ENCODE measurements at regions not wholly inside any gene's neighbourhood (a gene's known extent, or its start where the extent isn't known, plus 50 kb on each side); places are given as distances from the start of the nearest gene placed in this dataset.
"Not testable (repeated sequence)": the region's sequence is repeated elsewhere in the genome, so short reads cannot be mapped to it uniquely, and the experiment has no call there.

DNA sequence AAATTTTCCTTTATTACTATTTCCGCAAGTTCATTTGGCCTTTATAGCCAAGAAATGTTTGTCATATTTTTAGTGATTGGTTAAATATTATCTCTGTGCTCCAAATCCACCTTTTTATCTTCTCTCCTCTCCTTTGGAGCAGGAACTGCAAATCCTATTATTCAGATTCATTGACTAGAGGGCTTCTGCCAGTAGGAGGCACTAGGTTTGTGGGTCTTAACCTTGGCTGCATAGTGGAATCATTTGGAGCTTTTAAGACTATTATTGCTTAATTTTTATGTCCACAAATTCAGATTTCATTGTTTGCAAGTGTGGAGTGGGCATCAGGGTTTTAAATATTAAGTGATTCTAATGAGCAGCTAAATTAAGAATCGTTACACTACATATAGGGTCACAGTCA lies 75.3 kb upstream of the SYT10 start:
- intact Hi-C loops (cut with DNase I): no loop called here
- DNase-seq: no peak

DNA sequence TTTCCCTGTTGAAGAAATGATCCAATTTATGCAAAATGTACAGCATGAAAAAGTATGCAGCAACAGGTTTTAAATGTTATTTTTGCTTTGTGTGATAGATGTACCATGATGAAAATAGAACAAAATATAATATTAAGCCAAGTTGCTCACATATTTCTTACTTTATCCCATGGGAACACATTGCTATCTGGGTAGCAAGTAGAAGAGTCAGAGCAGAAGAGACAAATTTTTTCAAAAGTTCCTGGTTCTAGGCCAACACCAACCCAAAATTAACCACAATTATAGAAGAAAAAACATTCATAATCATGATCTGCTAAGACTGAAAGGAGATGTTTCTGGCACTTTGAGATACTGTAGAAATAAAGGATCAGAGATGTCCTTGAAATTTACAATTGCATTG lies 79.9 kb upstream of the SYT10 start:
- DNase-seq: no peak
- intact Hi-C loops (cut with DNase I): no loop called here

DNA sequence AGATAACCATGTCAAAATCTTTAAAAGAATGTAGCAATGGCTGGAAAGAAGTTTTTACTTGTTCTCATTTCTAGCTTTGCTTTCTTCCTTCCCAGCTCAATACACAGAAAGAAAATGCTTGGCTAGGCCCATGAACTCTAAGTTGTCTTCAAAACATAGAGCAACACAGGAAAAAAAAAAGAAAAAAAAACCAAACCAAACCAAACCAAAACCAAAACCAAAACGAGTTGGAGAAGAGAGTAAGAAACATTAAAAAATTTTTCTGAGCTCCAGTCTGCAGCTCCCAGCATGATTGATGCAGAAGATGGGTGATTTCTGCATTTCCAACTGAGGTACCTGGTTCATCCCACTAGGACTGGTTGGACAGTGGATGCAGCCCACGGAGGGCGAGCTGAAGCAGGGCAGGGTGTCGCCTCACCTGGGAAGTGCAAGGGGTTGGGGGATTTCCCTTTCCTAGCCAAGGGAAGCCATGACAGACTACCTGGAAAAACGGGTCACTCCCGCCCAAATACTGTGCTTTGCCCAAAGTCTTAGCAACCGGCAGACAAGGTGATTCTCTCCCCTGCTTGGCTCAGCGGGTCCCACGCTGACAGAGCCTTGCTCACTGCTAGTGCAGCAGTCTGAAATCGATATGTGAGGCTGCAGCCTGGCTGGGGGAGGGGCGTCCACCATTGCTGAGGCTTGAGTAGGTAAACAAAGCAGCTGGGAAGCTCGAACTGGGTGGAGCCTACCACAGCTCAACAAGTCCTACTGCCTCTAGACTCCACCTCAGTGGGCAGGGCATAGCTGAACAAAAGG lies 81.1 kb upstream of the SYT10 start:
- peak in 2 of 10 donors; percentile 40 to 63 for DNase-seq

DNA sequence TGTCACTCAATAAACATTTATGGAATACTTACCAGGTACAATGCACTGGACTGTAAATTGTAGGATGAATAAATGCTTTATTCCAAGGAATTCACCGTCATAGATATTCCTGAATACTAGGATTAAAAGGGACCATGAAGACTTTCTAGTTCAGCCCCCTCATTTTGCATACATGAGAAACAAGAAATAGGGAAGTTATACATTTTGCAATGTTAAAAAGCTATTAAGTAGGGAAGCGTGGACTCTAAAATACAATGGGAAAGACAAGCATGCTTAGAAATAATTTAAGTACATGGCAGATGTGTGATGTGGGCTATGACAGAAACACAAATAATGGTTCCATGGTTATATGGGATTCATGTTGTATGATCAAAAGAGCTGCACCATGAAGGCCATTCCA lies 89.4 kb upstream of the SYT10 start:
- DNase-seq: no peak
- intact Hi-C loops (cut with DNase I): no loop called here

More for the DNA sequence above, 81.1 kb upstream of the SYT10 start:
- intact Hi-C loops (cut with DNase I): not testable (repeated sequence)

DNA sequence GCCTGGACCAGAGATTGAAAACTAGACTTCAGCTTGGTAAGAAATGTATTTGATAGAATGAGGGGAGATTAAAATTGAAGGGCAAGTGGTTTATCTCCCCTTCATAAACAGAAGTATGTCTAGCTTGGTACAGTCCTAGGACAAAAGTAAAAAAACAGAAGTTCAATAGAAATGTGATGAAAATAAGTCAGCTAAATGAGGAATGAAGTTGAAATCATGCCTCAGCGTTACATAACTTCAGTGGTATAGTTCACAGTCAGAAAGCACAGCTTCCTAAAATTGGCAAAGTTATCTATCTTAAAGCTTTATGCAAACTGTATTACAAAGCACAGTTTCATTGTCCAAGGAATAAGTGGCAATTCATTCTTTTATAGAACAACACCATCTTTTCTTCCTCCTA lies 90.2 kb upstream of the SYT10 start:
- no peak for DNase-seq
- intact Hi-C loops (cut with DNase I): no loop called here

DNA sequence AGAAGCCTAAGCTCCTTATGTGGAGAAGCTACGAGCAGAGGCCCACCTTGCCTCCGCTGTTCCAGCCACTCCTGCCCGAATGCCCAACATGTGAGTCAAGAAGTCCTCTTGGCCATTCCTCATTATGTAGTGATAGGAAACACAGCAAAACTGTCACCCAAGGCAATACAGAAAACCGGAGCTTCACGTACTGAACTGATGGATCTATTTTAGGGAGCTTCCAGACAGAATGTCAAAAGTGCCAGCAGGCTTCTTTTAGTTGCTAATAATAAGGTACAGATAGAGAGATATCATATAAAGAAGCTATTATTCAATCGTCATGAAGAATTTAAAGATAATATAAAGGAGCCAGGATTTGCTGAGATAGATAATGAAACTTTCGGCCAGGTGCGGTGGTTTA lies 91.6 kb upstream of the SYT10 start:
- DNase-seq: no peak
- intact Hi-C loops (cut with DNase I): no loop called here

DNA sequence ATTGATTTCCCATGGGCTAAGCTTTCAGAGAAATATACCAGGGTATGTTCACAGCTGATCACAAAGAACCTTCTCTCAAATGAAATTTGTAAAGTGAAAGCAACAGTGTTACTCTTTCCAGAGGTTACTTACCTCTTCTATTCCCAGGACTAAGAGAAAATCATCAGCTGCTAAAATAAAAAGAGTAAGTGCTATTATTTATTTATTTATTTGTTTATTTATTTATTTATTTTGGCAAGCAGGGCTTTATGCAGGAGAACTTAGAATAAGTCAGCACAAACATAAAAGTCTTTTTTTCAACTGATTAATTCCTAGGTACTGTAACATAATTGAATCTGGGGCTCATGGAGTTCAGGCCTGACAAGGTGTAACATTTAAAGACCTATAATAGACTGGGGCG lies 93.9 kb upstream of the SYT10 start:
- intact Hi-C loops (cut with DNase I): no loop called here
- DNase-seq: no peak

DNA sequence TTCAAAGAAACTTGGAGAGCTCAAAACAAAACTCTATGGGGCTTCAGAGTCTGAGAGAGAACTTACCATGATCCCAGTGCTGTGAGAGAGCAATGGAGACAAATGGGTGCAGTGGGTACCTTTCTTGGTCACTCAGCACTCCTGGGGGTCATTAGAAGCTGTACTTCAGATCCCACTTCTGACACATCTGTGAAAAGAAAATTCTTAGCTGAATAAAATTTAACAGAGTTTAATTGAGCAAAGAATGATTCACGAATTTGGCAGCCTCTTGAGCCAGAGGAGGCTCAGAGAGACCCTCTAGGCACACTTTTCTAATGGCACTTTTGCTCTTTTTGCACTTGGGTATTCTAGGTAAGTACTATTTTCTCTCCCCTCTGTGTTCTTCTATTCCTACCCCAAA lies 96.8 kb upstream of the SYT10 start:
- intact Hi-C loops (cut with DNase I): no loop called here
- DNase-seq: no peak

DNA sequence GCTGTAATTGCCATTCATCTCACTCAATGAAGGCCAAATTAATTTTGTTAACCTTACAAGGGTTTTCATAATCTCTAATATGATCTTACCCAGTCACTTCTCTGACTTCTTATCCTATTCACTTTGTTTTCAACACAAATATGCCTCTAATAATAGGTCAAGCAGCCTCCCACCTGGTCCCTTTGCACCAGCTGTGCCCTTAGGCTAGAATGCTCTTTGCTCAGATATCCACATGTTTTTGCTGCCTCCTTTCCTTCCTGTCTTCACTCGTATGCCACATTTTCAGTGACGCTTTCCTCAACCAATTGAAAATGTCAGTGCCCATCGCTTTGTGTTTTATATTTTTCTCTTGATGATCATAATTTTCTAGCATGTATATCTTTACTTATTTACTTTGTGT lies 106.4 kb upstream of the SYT10 start:
- intact Hi-C loops (cut with DNase I): no loop called here
- DNase-seq: no peak

DNA sequence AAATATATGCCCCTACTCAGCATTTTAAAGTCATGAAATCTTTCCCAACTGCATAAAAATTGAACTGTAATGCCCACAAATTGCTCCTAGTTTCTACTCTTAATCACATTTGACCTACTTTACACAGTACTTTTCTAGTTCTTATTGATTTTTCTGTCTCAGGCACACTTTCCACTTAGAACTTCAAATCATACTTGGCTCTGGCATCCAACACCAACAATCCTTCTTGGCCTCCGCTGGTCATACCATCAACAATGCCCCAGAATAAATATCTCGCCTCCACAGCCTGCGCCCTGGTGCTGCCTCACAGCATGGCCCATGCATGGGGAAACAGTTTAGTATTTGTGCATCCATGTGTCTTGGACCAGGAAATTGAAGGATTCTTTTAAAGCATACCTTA lies 107.5 kb upstream of the SYT10 start:
- DNase-seq: peak in 1 of 10 donors; percentile 52
- intact Hi-C loops (cut with DNase I): no loop called here

DNA sequence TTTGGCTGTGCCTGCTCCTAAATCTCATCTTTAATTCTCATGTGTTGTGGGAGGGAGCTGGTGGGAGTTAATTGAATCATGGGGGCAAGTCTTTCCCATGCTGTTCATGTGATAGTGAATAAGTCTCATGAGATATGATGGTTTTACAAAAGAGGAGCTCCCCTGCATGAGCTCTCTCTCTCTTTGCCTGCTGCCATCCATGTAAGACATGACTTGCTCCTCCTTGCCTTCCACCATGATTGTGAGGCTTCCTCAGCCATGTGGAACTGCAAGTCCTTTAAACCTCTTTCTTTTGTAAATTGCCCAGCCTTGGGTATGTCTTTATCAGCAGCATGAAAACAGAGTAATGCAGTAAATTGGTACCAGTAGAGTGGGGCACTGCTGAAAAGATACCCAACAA lies 110.6 kb upstream of the SYT10 start:
- DNase-seq; intact Hi-C loops (cut with DNase I): not testable (repeated sequence)

DNA sequence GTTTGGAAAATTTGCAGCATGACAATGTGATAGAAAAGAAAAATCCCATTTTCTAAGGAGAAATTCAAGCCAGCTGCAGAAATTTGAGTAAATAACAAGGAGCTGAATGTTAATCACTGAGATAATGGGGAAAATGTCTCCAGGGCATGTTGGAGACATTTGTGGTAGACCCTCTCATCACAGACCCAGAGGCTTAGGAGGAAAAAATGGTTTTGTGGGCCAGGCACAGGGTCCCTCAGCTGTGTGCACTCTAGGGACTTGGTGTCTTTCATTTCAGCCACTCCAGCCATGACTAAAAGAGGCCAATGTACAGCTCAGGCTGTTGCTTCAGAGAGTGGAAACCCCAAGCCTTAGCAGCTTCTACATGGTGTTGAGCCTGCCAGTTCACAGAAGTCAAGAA lies 111.4 kb upstream of the SYT10 start:
- intact Hi-C loops (cut with DNase I): no loop called here
- DNase-seq: no peak

DNA sequence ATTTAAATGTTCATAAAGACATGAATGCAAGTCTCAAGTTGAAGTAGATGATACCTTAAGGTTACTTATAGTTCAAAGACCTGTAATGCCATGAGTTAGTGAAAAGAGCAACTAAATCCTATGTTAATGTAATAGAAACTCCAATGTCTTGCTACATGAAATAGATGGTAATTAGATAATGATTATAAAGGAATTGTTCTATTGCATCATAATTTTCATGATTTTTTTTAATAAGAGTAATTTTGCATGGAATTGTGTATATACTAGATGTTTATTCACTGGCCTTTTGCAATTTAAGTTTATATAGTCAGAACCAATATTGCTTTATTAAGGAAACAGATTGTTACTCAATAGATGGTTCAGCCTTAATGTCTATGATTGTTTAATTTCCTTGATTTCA lies 115.5 kb upstream of the SYT10 start:
- no peak for DNase-seq
- intact Hi-C loops (cut with DNase I): no loop called here

DNA sequence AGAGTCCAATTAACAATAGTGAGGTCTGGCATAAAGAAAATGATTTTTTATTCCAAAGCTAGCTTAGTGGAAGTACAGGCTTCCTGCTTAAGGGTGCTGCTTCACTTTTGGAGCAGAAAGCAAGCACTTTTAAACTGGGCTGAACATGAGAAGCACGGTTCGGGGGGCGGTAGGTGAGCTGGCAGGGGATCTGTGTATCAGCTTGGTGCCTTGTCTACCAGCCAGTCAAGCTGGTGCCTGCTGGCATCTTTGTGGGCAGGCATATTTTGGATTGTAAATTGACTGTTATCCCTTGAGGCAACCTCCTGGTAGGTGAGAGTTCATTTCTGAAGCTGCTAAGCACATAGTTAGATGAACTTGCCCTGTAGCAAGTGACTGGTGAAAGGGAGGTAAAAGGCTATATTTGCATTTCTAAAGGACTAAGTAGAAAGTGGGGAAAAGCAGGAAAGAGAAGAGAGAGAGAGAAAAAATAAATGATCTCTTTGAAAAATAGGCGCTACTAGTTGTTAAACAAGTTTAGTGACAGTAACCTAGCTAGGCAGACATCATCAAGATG lies 121.1 kb upstream of the SYT10 start:
- intact Hi-C loops (cut with DNase I): loop anchor here (5.0 kb wide), 1 partner anchor 52 kb away; no protein-coding TSS in a partner anchor
- peak in 1 of 10 donors; percentile 59 for DNase-seq

DNA sequence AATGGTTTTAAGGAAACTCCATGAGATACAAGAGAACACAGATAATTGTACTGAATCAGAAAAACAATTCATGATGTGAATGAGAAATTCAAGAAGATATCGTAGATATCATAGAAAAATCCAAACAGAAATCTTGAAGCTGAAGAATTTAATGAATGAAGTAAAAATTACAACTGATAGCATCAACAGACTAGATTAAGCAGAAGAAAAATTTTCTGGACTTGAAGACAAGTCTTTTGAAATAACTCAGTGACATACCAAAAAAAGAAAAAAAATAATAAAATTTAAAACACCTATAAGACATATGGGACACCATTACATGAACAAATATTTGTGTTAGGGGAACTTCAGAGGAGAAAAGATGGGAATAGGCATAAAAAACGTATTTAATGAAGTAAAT lies 122.8 kb upstream of the SYT10 start:
- DNase-seq: no peak
- intact Hi-C loops (cut with DNase I): loop anchor here (5.0 kb wide), 1 partner anchor 50 kb away; no protein-coding TSS in a partner anchor

DNA sequence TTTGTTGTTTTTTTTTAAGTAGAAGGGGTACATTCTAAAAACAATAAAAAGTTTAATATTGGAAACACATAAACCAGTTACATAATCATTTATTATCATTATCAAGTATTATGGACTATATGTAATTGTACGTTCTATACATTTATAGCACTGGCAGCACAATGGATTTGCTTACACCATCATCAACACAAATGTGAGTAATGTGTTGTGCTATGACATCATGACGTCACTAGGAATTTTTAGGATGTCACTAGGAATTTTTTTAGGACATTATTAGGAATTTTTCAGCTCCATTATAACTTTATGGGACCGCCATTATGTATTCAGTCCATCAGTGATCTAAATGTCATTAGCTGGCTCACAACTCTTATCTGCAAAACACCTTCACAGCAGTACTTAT lies 126.8 kb upstream of the SYT10 start:
- DNase-seq: no peak
- intact Hi-C loops (cut with DNase I): no loop called here

DNA sequence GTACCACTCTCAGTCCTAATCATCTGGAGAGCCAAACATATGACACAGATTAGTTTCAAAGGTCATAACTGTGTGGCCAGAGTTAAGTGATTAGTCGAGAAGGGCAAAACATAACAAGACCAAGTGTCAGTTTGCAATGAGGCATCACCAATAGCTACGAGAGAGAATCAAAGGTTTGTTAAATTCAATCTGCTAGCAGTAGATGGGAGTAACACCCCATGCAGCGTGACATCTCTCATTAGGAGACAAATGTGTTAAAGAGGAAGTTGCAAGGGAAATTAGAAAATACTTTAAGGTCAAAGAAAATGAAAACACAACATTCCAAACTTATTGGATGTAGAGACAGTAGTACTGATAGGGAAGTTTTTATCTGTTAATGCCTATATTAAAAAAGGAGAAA lies 135.7 kb upstream of the SYT10 start:
- intact Hi-C loops (cut with DNase I): no loop called here
- DNase-seq: no peak

DNA sequence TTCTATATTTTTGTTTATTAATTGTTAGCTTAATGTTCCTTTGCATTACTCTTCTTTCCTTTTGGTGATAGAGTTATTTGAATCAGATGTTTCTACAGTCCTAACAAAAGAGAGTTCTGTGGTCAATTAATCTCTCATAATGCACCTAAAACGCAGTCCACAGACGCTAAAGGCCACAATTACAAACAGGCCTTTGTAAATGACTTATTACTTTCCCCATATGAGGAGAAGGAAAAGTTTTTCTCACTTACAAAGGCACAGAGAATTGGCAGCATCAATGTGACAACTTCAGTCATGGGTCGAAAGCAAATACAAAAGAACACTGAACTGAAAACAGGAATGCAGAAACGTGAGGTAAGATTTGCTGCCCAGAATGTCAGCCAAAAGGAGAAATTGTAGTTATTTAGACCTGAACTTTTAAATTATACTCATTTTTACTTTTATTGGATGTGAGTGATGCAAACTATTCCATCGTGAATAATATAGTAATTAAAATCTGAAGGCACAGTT lies 142.0 kb upstream of the SYT10 start:
- intact Hi-C loops (cut with DNase I): no loop called here
- no peak for DNase-seq

DNA sequence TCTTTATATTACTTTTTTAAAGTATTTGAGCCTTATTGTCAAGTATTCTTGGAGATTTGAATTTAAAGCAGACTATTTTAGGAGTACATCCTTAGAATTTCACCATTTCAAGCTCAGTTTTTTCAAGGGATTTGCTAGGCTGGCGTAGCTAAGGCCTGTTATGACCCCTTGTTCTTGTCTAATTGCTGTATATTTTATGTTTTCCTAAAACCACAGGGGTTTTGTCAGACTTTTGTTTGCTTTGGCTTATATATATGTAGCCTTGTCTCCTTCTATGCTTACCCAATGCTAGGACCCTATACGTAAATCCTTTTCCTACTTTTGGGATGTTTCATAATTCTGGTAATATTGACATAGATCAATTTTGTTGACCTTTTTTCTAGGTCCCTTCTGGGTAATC lies 147.0 kb upstream of the SYT10 start:
- intact Hi-C loops (cut with DNase I): no loop called here

DNA sequence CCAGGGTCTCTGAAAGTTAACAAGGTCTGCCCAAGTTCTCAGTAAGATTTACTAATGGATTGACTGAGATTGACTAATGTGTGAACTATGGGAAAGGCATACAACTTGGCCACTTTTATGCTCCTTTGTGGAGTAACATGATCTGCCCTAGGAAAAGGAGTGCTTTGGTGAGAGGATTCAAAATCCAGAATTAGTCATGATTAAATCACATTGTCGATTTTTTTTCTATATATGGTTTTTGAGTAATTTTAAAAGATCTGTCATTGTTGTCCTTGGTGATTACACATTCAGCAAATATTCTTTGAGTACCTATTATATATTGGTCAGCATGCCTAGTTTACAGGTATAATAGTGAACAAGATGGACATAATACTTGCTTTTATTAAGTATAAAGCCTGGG lies 147.7 kb upstream of the SYT10 start:
- no peak for DNase-seq
- intact Hi-C loops (cut with DNase I): no loop called here

More for the DNA sequence above, 147.0 kb upstream of the SYT10 start:
- DNase-seq: no peak

DNA sequence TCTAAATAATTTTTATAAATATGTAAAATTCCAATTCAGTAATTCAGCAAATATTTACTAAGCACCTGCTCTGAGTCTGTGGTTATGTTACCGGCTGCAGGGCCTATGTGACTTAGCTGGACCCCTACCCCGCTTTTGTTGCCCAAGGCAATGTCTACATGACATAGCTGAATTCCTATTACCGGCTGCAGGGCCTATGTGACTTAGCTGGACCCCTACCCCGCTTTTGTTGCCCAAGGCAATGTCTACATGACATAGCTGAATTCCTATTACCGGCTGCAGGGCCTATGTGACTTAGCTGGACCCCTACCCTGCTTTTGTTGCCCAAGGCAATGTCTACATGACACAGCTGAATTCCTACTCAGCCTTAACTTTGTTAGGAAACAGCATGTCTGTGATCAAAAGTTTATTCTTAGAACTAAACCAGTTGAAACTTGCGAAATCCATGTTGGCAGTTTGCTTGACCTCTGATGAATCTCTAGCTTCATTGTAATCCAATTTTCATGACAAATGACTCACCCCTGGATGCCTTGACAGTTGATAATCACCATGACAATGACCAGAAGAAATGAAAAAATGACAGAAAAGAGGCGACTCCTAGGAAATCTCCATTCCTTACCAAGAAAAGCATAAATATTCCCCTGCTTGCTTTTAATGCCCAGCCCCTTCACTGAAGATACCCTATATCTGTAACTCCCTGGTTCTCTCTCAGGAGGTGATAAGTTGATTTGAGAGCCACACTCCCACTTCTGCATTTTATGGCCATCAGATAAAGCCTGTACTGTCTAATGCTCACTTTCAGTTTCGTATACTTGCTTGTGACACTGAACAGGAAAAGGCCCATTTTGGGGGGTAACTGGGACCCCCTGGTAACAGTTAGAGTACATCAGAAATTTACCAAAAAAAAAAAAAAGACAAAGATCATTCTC lies 148.4 kb upstream of the SYT10 start:
- DNase-seq: no peak
- intact Hi-C loops (cut with DNase I): no loop called here
